ENCODE measurements at regions not wholly inside any gene's neighbourhood (a gene's known extent, or its start where the extent isn't known, plus 50 kb on each side); places are given as distances from the start of the nearest gene placed in this dataset.

- TF ChIP-seq CTCF (IDR thresholded peaks at IDR 0.05) (no peak), POLR2AphosphoS5 (IDR thresholded peaks at IDR 0.05) (no peak), EP300 (IDR thresholded peaks at IDR 0.05) (no peak)
Measured at GRCh38 chr7:14045651-14046050, 56.2 kb upstream of the ETV1 start.
